ENCODE measurements at regions not wholly inside any gene's neighbourhood (a gene's known extent, or its start where the extent isn't known, plus 50 kb on each side); places are given as distances from the start of the nearest gene placed in this dataset.

- TF ChIP-seq ZFX (IDR thresholded peaks at IDR 0.05) = no peak
- TF ChIP-seq, protein P1, sequence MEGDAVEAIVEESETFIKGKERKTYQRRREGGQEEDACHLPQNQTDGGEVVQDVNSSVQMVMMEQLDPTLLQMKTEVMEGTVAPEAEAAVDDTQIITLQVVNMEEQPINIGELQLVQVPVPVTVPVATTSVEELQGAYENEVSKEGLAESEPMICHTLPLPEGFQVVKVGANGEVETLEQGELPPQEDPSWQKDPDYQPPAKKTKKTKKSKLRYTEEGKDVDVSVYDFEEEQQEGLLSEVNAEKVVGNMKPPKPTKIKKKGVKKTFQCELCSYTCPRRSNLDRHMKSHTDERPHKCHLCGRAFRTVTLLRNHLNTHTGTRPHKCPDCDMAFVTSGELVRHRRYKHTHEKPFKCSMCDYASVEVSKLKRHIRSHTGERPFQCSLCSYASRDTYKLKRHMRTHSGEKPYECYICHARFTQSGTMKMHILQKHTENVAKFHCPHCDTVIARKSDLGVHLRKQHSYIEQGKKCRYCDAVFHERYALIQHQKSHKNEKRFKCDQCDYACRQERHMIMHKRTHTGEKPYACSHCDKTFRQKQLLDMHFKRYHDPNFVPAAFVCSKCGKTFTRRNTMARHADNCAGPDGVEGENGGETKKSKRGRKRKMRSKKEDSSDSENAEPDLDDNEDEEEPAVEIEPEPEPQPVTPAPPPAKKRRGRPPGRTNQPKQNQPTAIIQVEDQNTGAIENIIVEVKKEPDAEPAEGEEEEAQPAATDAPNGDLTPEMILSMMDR (conservative IDR thresholded peaks at IDR 0.05) = no peak
- H3K27ac ChIP-seq = no peak overlapping the region
Observed at GRCh38 chr3:81894598-81894997, 133.2 kb upstream of the GBE1 start.

GRCh38 chr3:81891055-81891895, 129.8 kb upstream of the GBE1 start:
- H3K27ac ChIP-seq = no peak overlapping the region
- TF ChIP-seq, protein P1 (conservative IDR thresholded peaks at IDR 0.05) = no peak
- no peak for TF ChIP-seq ZFX (IDR thresholded peaks at IDR 0.05)

- H3K27ac ChIP-seq = no peak overlapping the region
- TF ChIP-seq, protein P1 (conservative IDR thresholded peaks at IDR 0.05) = no peak
- TF ChIP-seq ZFX (IDR thresholded peaks at IDR 0.05) = no peak
Observed at GRCh38 chr3:81888914-81889557, 127.6 kb upstream of the GBE1 start.

DNA sequence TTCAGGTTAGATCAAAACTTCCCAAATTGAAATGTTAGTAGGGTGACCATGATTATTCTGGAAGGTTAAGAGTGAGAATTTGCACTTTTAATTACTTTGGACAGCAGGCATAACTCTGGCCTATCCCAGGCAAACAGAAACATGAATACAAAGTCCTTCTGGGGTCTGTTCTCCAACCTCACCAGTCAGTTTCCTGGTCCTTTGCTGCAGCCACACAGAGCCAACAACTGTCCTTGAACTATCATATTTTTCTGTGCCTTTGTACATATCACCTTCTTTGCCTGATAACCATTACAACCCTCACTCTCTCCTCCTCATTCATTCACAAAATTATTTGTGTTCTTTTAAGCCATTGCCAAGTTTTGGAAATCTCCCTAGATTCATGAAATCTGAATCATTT, 126.0 kb upstream of the GBE1 start:
- H3K27ac ChIP-seq = no peak overlapping the region
- TF ChIP-seq, protein P1 (conservative IDR thresholded peaks at IDR 0.05) = no peak
- no peak for TF ChIP-seq ZFX (IDR thresholded peaks at IDR 0.05)

DNA sequence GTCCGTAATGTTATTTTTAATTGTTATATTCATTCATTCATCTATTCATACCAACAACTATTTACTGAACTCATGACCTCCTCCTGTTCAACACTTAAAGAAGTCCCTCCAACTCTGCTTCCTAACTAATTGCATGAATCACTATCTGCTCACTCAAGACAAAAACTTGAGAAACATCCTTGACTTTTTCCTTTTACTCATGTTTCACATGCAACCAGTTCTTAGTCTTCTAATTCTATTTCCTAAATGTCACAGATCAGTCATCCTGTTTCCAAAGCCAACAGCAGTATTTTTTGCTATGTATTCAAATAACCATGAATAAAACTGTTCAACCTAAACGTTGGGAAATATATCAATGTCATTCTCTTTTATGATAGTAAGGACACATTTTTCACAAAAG, 124.6 kb upstream of the GBE1 start:
- no peak overlapping the region for H3K27ac ChIP-seq
- TF ChIP-seq ZFX (IDR thresholded peaks at IDR 0.05) = no peak
- TF ChIP-seq, protein P1 (conservative IDR thresholded peaks at IDR 0.05) = no peak

GRCh38 chr3:81884791-81885190, 123.3 kb upstream of the GBE1 start:
- TF ChIP-seq ZFX (IDR thresholded peaks at IDR 0.05) = no peak
- TF ChIP-seq, protein P1 (conservative IDR thresholded peaks at IDR 0.05) = no peak
- H3K27ac ChIP-seq = no peak overlapping the region

- no peak overlapping the region for H3K27ac ChIP-seq
- TF ChIP-seq ZFX (IDR thresholded peaks at IDR 0.05) = no peak
- TF ChIP-seq, protein P1 (conservative IDR thresholded peaks at IDR 0.05) = no peak
Observed at GRCh38 chr3:81876826-81877225, 115.4 kb upstream of the GBE1 start.
